ENCODE measurements at regions not wholly inside any gene's neighbourhood (a gene's known extent, or its start where the extent isn't known, plus 50 kb on each side); places are given as distances from the start of the nearest gene placed in this dataset.

- no peak for TF ChIP-seq MAX (IDR thresholded peaks at IDR 0.05)
- no peak for TF ChIP-seq EGR1 (IDR thresholded peaks at IDR 0.05)
- no peak for TF ChIP-seq REST (IDR thresholded peaks at IDR 0.05; ENCODE audit: low read depth)
- TF ChIP-seq YY1 (IDR thresholded peaks at IDR 0.05; ENCODE audit: low read depth): no peak
- TF ChIP-seq TEAD4 (IDR thresholded peaks at IDR 0.05): no peak
- TF ChIP-seq TAF1 (IDR thresholded peaks at IDR 0.05; ENCODE audit: low read depth): no peak
- no peak for TF ChIP-seq EP300 (IDR thresholded peaks at IDR 0.05; ENCODE audit: borderline replicate concordance)
- no peak for TF ChIP-seq FOXM1 (IDR thresholded peaks at IDR 0.05; ENCODE audit: borderline replicate concordance, low read depth)
- no peak for TF ChIP-seq RAD21 (IDR thresholded peaks at IDR 0.05; ENCODE audit: low read depth)
- no peak for TF ChIP-seq CEBPB (IDR thresholded peaks at IDR 0.05)
Measured at GRCh38 chr3:109943181-109943580, 605.8 kb upstream of the DPPA4 start.

Data from Ishikawa (cell line).